ENCODE measurements at regions not wholly inside any gene's neighbourhood (a gene's known extent, or its start where the extent isn't known, plus 50 kb on each side); places are given as distances from the start of the nearest gene placed in this dataset.

GRCh38 chr21:22409571-22409970 is 1411.4 kb downstream of the NCAM2 start:
- no peaks in the 10 kb centered on the region for H3K4me1 ChIP-seq
- peaks cover 6% of the 10 kb centered on the region for H3K9me3 ChIP-seq (replicated peaks)
- no peak overlapping the region for H3K27ac ChIP-seq (replicated peaks)
- H3K27me3 ChIP-seq (ENCODE audit: low read depth): no peaks in the 10 kb centered on the region
- no peak for TF ChIP-seq CTCF (IDR thresholded peaks at IDR 0.05; ENCODE audit: borderline replicate concordance)
- DNase-seq: no peak
- H3K4me3 ChIP-seq: no peak overlapping the region
- intact Hi-C loops (cut with micrococcal nuclease): no loop called here
- H3K36me3 ChIP-seq: no peaks in the 10 kb centered on the region

GRCh38 chr21:22416555-22416954 is 1418.3 kb downstream of the NCAM2 start:
- TF ChIP-seq CTCF (IDR thresholded peaks at IDR 0.05; ENCODE audit: borderline replicate concordance): no peak
- DNase-seq: no peak
- H3K4me1 ChIP-seq: no peaks in the 10 kb centered on the region
- intact Hi-C loops (cut with micrococcal nuclease): no loop called here
- H3K9me3 ChIP-seq (replicated peaks): peaks cover 5% of the 10 kb centered on the region
- no peaks in the 10 kb centered on the region for H3K36me3 ChIP-seq
- no peak overlapping the region for H3K4me3 ChIP-seq
- H3K27me3 ChIP-seq (ENCODE audit: low read depth): no peaks in the 10 kb centered on the region
- no peak overlapping the region for H3K27ac ChIP-seq (replicated peaks)

- intact Hi-C loops (cut with micrococcal nuclease): no loop called here
- no peak for TF ChIP-seq CTCF (IDR thresholded peaks at IDR 0.05; ENCODE audit: borderline replicate concordance)
- Histone ChIP-seq H3K4me1 (no peaks in the 10 kb centered on the region), H3K27me3 (ENCODE audit: low read depth) (no peaks in the 10 kb centered on the region), H3K36me3 (no peaks in the 10 kb centered on the region), H3K4me3 (no peak overlapping the region), H3K27ac (replicated peaks) (no peak overlapping the region), H3K9me3 (replicated peaks) (no peaks in the 10 kb centered on the region)
- DNase-seq: no peak
Observed at GRCh38 chr21:22421416-22422180, 1423.4 kb downstream of the NCAM2 start.

GRCh38 chr21:22438428-22439086 is 1440.3 kb downstream of the NCAM2 start:
- no peak for DNase-seq
- peaks cover 4% of the 10 kb centered on the region for H3K9me3 ChIP-seq (replicated peaks)
- no peak overlapping the region for H3K4me3 ChIP-seq
- H3K27ac ChIP-seq (replicated peaks): no peak overlapping the region
- intact Hi-C loops (cut with micrococcal nuclease): no loop called here
- no peaks in the 10 kb centered on the region for H3K27me3 ChIP-seq (ENCODE audit: low read depth)
- no peak for TF ChIP-seq CTCF (IDR thresholded peaks at IDR 0.05; ENCODE audit: borderline replicate concordance)
- H3K36me3 ChIP-seq: no peaks in the 10 kb centered on the region
- H3K4me1 ChIP-seq: no peaks in the 10 kb centered on the region

- H3K27ac ChIP-seq (replicated peaks): no peak overlapping the region
- no peak overlapping the region for H3K4me3 ChIP-seq
- no peaks in the 10 kb centered on the region for H3K4me1 ChIP-seq
- H3K27me3 ChIP-seq (ENCODE audit: low read depth): no peaks in the 10 kb centered on the region
- DNase-seq: no peak
- H3K9me3 ChIP-seq (replicated peaks): no peaks in the 10 kb centered on the region
- TF ChIP-seq CTCF (IDR thresholded peaks at IDR 0.05; ENCODE audit: borderline replicate concordance): no peak
- no peaks in the 10 kb centered on the region for H3K36me3 ChIP-seq
- intact Hi-C loops (cut with micrococcal nuclease): no loop called here
Observed at GRCh38 chr21:22444990-22445389, 1446.8 kb downstream of the NCAM2 start.

Data from left ventricle myocardium inferior (tissue), 1 donor.